Fibroblast of lung (primary cell): ENCODE measurements at regions not wholly inside any gene's neighbourhood (a gene's known extent, or its start where the extent isn't known, plus 50 kb on each side); places are given as distances from the start of the nearest gene placed in this dataset.

Experiments
- CTCF ChIP-seq, 2 donors: IDR thresholded peaks in 1 of 2; conservative IDR thresholded peaks in 1 of 2; 1 replicate in 1 of 2; 2 replicates in 1 of 2; pipeline ENCODE4 v1.5.1; 2011 to 2012; ENCODE audit warnings: low read length in 2 of 2, control low read depth in 1 of 2, inconsistent platforms in 1 of 2, low read depth in 1 of 2, mild to moderate bottlenecking in 1 of 2
- EZH2 ChIP-seq: IDR thresholded peaks from 2 replicates; pipeline ENCODE4 v1.5.1; 2012; ENCODE audit warnings: low read length, control low read depth, mild to moderate bottlenecking; ENCODE audit errors: missing control alignments

GRCh38 chr4:176500894-176501293, 181.1 kb downstream of the SPCS3 start:
- no peak for TF ChIP-seq CTCF (conservative IDR thresholded peaks at IDR 0.05 in 1 of 2, IDR thresholded peaks at IDR 0.05 in 1 of 2; ENCODE audit: low read depth in 1 of 2, low read length in 2 of 2)
- TF ChIP-seq EZH2 = no peak
